NCI-H2196 treated with DMSO at 0.1 percent for 48 hours (cell line): ENCODE measurements at regions not wholly inside any gene's neighbourhood (a gene's known extent, or its start where the extent isn't known, plus 50 kb on each side); places are given as distances from the start of the nearest gene placed in this dataset.
"Not testable (repeated sequence)": the region's sequence is repeated elsewhere in the genome, so short reads cannot be mapped to it uniquely, and the experiment has no call there.

Experiments
- DNase-seq: peaks from one replicate; lab custom pipeline; 2025; ENCODE audit not compliant: unreplicated experiment; lab: John Stamatoyannopoulos, UW

DNA sequence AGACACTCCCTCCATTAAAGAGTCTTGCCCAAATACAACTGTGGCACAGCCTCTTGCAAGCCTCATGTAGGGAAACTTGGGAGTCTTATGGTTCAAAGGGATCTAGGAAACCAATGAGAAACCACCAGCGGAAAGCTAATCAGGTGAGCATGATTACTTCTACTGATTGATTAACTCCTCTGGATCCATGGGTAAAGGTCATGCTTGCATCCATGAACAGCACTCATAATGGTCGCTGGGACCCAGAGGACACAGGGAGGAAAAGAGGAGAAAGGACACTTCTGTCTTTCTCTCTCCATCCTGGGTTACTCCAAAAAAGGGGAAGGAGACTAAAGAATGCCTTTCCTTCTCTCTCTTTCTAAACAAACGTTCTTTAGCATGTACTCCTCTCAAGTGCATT is 1397.2 kb downstream of the LRFN5 start:
- DNase-seq: no peak

DNA sequence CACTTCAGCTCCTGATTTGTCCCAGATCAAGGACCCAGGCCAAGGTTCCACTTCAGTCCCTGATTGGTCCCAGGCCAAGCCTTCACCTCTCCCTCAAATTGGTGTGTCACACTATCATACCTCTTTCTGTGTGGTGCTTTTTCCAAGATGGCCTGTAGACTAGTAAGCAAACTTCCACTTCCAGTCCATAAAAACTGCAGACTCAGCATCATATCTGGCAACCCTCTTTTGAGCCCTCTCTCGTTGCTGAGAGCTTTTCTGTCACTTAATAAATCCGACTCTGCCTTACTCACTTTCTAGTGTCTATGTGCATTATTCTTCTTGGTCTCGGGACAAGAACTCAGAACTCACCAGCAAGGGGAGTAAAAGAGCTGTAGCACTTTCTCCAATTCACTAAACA is 1395.1 kb downstream of the LRFN5 start:
- DNase-seq: no peak

DNA sequence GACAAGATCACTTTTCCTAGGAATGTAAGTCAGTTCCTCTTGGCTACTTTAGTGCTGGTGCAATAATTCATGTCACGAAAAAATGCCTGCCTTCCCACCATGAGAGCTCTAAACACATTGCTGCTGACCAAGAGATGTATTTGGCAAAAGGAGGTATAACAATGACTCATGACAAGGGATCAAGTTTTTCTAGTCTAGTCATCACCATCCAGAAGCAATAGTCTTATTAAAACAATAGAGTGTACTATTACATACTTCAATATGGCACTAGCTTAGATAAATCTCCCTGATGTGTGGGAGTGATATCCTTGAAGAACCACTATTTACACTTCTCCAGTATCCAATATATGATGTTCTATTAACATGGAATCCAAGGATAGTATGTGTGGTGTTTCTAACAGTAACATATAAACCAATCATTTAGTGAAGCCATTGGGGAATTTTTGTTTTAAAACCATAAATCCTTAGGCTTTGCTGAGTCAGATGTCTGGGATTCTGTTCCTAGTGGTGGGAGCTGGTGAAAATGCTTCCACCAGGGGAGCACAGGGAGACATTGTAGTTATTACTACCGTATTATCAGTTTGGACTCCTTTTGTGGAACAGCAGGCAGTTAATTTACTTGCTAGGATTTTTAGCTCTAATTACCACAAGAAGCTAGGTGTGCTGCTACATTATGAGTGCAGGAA is 1387.5 kb downstream of the LRFN5 start:
- DNase-seq: no peak

DNA sequence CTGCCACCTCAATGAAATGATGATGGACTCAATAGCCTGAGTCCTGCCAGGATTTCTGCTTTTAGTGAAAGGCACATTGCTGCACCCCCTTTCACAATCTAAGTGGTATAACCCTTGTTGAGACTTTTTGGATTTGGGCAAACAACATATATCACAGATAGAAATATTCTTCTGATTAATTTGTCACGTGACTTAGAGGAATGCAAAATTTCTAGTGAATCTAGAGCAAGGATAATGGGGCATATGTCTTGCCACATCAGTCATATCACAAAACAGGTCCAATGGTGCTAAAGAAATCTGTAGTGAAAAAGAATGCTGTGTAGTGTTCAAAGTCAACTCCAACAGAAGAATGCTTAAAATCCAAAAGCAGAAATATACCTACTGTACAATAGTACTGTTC is 1386.3 kb downstream of the LRFN5 start:
- DNase-seq: no peak

DNA sequence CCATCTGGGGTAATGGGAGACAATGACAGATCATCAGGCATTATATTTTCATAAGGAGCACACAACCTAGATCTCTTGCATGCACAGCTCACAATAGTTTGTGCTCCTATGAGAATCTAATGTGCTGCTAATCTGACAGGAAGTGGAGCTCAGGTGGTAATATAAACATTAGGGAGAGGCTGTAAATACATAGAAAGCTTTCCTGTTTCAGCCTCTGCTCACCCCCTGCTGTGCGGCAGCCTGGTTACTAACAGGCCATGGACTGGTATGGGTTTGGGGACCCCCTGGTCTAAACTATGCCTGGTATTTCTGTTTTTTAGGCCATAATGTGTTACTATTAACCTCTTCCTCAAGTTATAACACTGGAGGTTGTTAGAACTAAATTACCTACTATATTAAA is 1373.7 kb downstream of the LRFN5 start:
- DNase-seq: no peak

DNA sequence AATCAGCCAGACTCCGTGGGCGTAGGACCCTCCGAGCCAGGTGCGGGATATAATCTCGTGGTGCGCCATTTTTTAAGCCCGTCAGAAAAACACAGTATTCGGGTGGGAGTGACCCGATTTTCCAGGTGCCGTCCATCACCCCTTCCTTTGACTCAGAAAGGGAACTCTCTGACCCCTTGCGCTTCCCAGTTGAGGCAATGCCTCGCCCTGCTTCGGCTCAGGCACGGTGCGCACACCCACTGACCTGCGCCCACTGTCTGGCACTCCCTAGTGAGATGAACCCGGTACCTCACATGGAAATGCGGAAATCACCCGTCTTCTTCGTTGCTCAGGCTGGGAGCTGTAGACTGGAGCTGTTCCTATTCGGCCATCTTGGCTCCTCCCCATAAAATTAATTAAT is 1366.5 kb downstream of the LRFN5 start:
- DNase-seq: not testable (repeated sequence)

DNA sequence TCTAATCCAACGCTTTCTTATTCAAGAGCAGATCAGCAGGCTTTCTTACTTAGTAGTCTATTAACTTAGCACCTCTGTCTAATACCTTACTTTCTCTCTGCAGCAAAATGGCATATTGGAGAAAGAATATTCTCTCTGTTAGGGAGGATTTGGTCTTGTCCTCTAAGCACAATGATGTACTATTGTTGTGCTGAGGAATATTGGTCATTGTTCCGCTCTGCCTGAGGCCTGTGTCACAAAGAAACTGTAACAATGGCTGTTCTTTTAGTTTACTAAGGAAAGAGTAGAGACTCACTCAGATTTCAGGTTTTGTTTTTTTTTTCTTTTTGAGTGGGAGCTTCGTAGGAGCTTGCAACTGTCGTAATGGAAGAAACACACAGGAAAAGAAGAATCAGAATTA is 1358.8 kb downstream of the LRFN5 start:
- DNase-seq: no peak

DNA sequence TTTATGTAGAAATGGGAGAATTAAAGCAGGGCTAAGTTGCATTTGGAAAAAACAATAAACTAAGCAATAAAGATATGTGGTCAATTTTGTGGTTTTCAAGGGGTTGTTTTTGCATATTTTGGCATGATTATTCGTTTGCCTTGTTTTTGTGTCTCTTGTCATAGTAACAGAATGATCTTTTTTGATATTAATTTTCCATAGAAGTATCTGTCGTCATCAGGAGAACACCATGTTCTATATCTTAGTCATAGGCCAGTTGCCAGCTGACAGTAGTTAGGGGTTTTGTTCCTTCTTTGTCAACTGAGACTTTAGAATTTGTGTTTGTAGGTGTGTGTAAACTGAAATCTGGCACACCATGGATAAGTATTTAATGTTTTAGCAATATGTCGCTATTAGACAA is 1354.8 kb downstream of the LRFN5 start:
- no peak for DNase-seq

DNA sequence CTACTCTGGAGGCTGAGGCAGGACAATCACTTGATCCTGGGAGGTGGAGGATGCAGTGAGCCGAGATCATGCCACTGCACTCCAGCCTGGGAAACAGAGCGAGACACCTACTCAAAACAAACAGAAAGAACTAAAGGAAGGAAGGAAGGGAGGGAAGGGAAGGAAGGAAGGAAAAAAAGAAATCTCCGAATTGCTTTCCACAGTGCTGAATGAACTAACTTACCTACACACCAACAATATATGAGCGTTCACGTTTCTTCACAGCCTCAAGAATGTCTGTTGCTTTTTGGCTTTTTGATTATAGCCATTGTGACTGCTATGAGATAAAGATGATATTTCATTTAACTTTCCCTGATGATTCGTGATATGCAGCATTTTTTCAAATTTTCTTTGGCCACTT is 1343.7 kb downstream of the LRFN5 start:
- DNase-seq: no peak

DNA sequence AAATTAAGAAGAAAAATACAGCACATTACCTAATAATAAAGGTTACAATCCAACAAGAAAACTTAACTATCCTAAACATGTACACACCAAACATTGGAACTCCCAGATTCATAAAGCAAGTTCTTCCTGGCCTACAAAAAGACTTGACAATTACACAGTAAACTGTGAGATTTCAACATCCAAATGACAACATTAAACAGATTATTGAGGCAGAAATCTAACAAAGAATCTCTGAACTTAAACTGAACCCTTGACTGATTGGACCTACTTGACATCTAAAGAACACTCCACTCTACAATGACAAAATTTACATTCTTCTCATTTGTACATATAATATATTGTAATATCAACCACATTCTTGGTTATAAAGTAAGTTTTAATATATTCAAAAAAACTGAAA is 1341.3 kb downstream of the LRFN5 start:
- no peak for DNase-seq

DNA sequence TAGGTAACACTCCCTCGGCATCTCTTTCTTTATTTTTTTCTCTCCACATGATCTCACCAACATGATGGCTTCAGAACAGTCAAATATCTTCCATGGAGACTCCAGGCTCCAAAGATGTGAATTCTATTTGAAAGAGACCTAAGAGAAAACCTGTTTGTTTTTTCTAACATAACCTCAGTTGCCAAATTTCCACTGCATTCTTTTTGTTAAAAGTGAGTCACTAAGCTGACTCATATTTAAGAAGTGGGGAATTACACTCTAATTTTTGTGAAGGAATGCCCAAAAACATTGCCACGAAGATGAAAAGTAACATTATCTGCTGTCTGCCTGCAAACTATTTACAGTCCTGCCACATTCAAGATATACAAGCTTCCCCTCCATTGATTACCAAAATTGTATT is 1337.6 kb downstream of the LRFN5 start:
- DNase-seq: no peak

DNA sequence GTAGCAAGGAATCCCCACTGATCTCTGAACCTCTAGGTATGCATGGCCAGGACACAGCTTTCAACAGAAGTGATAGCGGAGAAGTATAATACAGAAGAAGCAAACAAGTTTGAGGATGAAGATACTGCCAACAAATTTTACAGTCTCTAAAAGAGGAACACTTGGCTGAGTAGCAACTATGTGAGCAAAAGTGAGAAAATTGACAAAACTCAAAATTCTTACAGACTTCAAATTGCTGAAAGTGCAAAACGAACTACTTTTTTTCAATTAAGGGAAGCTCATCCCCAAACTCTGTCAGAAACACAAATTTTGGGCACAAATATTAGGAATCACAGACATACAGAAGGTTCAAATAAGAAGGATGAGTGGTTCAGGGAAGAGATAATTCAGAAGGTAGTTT is 1324.6 kb downstream of the LRFN5 start:
- DNase-seq: no peak

DNA sequence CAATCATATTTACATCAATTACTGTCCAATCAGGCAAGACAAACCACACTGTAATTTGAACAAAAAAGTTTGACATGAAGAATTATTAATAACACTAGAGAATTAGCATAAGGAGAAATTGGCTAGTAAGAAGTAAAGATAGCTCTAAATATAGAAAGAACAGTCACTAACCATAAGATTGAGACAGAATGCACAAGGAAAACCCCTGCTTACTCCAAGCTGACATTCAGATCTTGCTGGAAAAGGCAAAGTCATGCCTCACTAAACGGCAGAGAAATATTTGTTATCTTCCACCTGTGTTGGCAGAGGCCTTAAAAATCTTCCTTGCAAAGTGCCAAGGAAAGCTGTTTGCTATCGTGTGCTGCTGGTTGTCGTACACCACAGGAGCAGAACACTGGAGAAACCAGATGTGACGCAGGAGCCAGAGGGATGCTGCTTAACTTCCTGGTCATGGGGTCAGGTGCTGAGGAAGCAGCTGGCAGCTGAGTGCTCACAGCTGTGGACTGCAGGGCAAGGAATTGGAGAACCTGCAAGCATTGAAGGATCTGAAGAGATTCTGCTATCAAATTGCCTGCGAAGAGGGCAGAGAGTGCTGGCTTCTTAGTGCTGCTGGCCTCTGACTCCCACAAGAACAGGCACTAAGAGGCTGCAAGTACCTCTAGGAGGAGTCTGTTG is 1323.3 kb downstream of the LRFN5 start:
- DNase-seq: peak; percentile 49

DNA sequence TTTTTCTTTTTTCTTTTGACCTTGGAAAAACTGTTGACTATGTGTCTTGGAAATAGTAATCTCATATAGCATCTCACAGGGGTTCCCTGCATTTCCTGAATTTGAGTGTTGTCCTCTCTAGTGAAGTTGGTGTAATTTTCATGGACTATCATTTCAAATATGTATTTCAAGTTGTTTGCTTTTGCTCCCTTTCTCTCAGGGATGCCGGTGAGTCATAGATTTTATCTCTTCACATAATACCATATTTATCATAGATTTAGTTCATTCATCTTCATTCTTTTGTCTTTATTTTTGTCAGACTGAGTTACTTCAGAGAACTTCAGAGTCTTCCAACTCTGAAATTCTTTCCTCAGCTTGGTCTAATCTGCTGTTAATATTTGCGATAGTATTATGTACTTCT is 1320.6 kb downstream of the LRFN5 start:
- DNase-seq: no peak

DNA sequence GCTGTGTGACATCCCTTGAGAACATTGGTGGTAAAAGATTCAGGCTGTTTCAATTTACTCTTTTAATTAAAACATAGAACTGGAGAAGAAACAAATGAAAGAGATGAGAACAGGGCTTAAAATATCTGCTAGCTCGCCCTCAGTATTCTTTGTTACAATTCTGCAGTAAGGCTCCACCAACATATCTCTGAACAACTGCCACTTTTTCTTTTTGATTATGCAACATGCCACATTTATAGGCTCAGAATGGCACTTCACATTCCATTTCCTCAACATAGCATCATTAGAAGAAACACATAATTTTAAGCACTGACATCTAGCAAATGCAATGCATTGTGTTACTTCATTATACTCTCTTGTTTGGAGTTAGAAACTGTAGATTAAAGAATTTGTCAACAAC is 1315.2 kb downstream of the LRFN5 start:
- no peak for DNase-seq

DNA sequence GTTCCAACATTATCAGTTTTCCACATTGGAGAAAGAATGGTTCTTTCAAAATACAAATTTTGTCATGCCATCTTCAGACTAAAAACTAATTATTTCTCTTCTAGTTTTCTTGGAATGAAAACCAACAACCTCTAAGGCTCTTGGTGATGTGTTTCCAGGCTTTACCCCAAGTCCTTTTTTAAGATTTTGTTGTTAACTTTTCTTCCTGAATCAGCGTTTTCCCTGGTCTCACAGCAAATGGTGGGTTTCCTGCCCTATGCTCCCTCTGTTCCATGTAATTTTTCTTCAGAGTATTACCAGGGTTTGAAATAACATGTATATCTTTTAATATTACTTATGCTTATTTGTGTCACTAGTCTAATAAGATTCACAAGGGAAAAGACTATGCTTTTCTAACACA is 1311.9 kb downstream of the LRFN5 start:
- no peak for DNase-seq

DNA sequence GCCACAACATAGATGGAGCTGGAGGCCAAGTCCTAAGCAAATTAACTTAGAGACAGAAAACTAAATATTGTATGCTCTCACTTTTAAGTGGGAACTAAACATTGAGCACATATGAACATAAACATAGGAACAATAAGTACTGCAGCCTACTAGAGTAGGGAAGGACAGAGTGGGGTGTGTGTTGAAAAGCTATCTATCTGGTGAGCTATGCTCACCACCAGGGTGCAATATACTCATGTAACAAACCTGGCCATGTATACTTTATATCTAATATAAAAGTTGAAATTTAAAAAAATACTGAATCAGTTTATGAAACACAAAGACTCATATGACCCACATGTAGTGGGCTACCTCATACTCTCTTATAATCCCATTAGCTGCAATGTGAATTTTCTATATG is 1305.0 kb downstream of the LRFN5 start:
- DNase-seq: no peak

DNA sequence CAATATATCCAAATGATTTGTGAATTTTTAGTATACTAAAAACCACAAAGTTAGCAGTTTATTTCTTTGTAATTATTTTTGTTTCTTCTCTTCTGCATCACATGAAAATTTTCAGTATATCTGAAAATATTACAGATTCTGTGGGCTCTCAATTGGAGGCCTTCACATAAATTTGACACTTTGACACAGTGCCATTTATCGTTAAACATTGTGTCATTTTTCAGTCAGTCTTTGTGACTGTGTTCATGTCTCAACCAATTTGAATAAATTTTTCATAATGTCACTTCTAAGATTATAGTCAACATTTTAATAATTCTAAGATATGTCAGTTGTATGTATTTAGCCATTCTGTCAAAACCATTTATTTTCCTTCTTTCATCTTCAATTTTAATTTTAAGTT is 1303.0 kb downstream of the LRFN5 start:
- DNase-seq: no peak

DNA sequence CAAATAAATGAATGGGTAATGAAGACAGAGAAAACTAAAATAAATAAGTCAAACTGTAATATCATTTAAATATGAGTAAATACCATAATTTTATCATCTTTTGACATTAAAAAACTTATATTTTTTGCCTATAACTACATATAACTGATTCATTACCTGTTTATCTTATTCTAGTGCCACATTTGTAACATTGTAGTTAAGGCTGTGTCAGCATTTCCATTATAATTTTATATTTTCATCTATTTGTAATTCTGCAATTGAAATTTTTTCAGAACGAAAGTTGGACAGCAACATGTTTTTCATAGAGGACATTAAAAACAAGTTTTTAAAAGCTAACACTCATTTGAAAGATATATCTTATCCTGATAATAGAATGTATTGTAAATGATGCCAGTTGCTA is 1286.5 kb downstream of the LRFN5 start:
- no peak for DNase-seq

DNA sequence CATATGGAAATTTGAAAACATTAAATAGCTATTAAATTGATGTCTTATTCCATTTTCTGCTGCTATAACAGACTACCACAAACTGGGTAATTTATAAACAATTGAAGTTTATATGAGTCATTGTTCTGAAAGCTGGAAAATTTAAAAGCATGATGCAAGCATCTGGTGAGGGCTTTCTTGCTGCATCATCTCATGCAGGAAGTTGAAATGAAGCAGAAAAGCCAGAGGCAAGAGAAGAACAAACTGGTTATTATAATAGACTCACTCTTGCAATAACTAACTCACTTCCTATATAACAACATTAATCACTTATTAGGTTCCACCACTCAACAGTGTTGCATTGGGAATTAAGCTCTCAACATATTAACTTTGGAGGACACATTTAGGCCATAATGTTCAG is 1277.4 kb downstream of the LRFN5 start:
- no peak for DNase-seq

DNA sequence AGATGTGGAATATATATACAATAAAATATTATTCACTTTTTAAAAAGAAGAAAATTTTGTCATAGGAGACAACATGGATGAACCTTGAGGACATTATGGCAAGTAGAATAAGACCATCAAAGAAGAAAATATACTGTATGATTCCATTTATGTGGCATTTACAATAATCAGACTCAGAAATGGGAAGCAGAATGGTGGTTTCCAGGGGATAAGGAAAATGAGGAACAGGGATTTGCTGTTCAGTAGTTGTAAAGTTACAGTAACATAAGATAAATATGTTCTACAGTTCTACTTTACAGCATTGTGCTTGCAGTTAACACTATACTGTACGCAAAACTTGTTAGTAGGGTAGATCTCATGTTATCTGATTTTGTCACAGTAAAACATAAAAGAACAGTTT is 1271.0 kb downstream of the LRFN5 start:
- DNase-seq: no peak

DNA sequence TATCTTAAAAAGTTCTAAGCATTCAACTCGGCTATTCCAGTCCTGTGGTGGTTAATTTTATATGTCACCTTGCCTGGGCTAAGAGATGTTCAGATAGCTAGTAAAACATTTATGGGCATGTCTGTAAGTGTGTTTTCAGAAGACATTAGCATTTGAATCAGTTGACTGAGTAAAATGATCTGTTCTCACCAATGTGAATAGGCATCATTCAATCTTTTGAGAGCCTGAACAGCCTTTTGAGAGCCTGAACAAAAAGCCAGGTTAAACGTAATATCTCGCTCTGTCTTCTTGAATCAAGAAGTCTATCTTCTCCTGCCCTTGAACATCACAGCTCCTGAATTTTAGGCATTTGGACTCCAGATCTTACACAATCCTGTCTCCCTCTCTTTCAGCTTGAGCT is 1266.1 kb downstream of the LRFN5 start:
- DNase-seq: no peak

DNA sequence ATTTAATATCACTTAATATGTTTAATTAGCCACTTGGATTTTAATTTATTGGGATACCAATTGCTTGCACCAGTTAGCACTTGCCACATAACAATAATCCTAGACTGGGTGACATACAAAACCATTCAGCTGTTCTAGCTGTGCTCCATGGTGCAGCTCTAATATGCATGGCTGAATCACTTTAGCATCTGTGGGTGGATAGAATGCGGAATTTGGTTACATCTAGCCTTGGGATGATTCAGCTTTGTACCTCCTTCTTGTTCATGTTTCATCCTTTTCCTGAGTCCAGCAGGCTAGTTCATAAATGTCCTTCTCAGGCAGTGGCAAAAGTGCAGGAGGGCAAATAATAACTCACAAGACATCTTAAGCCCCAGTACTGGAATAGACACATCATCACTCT is 1263.0 kb downstream of the LRFN5 start:
- no peak for DNase-seq
